Activated T-helper 17 cell treated with anti-CD3 and anti-CD28 coated beads, Interleukin-2, amount 50 U/mL, for 72 hours (primary cell): ENCODE measurements at regions not wholly inside any gene's neighbourhood (a gene's known extent, or its start where the extent isn't known, plus 50 kb on each side); places are given as distances from the start of the nearest gene placed in this dataset.

ENCODE experiments used
- ATAC-seq: fragments of 150-1000 bp; cut with Tn5 transposase; replicated peaks from 2 replicates; pipeline ENCODE4 v1.10.0; 2021; ENCODE audit warnings: mild to moderate bottlenecking, moderate library complexity
- H3K27ac Mint-ChIP-seq: one replicate; pipeline ENCODE4 v1.8.0; 2022; ENCODE audit warnings: mixed read lengths
- H3K27me3 Mint-ChIP-seq: one replicate; pipeline ENCODE4 v1.8.0; 2022; ENCODE audit warnings: mixed read lengths
- H3K36me3 Mint-ChIP-seq: one replicate; pipeline ENCODE4 v1.8.0; 2022; ENCODE audit warnings: low read depth, mild to moderate bottlenecking, mixed read lengths
- H3K4me1 Mint-ChIP-seq: one replicate; pipeline ENCODE4 v1.8.0; 2022; ENCODE audit warnings: mixed read lengths
- H3K4me3 Mint-ChIP-seq: one replicate; pipeline ENCODE4 v1.8.0; 2022; ENCODE audit warnings: mild to moderate bottlenecking, mixed read lengths
- H3K9me3 Mint-ChIP-seq: one replicate; pipeline ENCODE4 v1.8.0; 2022; ENCODE audit warnings: mixed read lengths

DNA sequence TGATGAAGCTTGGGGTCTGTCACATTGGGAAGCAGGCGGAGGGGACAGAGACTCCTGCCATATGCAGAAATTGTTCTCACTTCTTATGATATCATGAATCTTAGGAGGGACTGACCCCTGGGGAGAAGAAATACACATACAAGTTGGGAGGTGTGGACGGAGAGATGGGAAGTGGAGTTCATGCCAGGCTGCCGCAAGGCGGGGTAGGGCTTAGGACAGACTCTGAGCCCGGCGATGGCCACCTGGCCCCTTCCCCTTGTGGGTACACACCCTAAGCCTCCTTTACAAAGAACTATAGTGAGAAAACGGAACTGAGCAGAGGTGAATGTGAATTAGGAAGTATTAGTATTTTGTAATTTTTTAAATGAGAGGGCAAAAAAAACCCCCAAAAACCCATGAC, 177.0 kb upstream of the IRS2 start:
- Mint-ChIP-seq H3K4me1 (peaks cover 3% of the 10 kb centered on the region), H3K27ac (no peak overlapping the region), H3K4me3 (no peak overlapping the region), H3K27me3 (peaks cover 22% of the 10 kb centered on the region), H3K36me3 (no peaks in the 10 kb centered on the region), H3K9me3 (no peaks in the 10 kb centered on the region)
- ATAC-seq, result no peak

GRCh38 chr13:109959903-109960302, 173.5 kb upstream of the IRS2 start:
- Mint-ChIP-seq H3K27me3 (peaks cover 21% of the 10 kb centered on the region), H3K9me3 (no peaks in the 10 kb centered on the region), H3K36me3 (no peaks in the 10 kb centered on the region), H3K4me1 (peaks cover 2% of the 10 kb centered on the region), H3K27ac (no peak overlapping the region), H3K4me3 (no peak overlapping the region)
- ATAC-seq, result no peak

DNA sequence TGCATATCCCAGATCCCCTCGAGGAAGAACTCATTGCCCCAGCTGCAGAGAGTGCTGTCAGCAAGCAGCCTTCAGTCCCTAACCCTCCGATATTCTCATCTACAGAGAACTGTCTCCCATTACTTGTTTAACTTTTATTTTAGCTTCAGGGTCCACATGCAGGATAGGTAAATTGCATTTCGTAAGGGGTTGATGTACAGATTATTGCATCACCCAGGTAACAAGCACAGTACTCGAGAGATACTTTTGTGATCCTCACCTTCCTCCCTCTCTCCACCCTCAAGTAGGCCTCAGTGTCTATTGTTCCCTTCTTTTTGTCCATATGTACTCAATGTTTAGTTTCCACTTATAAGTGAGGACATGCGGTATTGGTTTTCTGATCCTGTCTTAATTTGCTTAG, 171.5 kb upstream of the IRS2 start:
- no peak overlapping the region for H3K4me3 Mint-ChIP-seq

GRCh38 chr13:109955598-109955997, 169.2 kb upstream of the IRS2 start:
- Mint-ChIP-seq H3K36me3 (no peaks in the 10 kb centered on the region), H3K9me3 (no peaks in the 10 kb centered on the region), H3K27ac (no peak overlapping the region), H3K4me3 (no peak overlapping the region), H3K4me1 (no peaks in the 10 kb centered on the region), H3K27me3 (peaks cover 4% of the 10 kb centered on the region)
- ATAC-seq, result no peak

More for the DNA sequence above, 171.5 kb upstream of the IRS2 start:
- peaks cover 9% of the 10 kb centered on the region for H3K27me3 Mint-ChIP-seq
- H3K4me1 Mint-ChIP-seq, result no peaks in the 10 kb centered on the region
- no peak for ATAC-seq
- no peaks in the 10 kb centered on the region for H3K36me3 Mint-ChIP-seq
- H3K9me3 Mint-ChIP-seq, result no peaks in the 10 kb centered on the region
- no peak overlapping the region for H3K27ac Mint-ChIP-seq

DNA sequence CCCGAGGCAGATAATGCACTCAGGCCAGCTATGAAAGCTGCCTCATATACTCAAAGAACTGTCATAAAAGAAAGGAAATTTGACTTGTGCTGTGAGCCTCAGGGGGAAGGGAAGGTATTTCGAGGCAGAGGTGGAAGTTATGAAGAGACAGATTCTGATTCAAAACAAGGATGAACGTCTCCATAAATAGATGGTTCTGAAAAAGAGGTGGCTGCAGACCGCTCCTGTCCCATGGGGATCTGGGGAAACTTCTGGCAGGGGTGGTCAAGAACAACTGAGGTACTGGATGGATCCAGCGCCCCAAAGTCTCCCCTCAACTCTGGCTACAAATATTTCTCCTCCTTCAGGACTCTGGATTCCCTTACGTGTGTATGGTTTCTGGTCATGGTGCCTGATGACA, 168.1 kb upstream of the IRS2 start:
- no peaks in the 10 kb centered on the region for H3K9me3 Mint-ChIP-seq
- H3K36me3 Mint-ChIP-seq, result no peaks in the 10 kb centered on the region

GRCh38 chr13:109951491-109951890, 165.1 kb upstream of the IRS2 start:
- H3K36me3 Mint-ChIP-seq, result no peaks in the 10 kb centered on the region
- no peaks in the 10 kb centered on the region for H3K4me1 Mint-ChIP-seq
- no peak for ATAC-seq
- H3K4me3 Mint-ChIP-seq, result no peak overlapping the region
- no peak overlapping the region for H3K27ac Mint-ChIP-seq
- H3K9me3 Mint-ChIP-seq, result no peaks in the 10 kb centered on the region
- H3K27me3 Mint-ChIP-seq, result peaks cover 5% of the 10 kb centered on the region

More for the DNA sequence above, 168.1 kb upstream of the IRS2 start:
- Mint-ChIP-seq H3K27ac (no peak overlapping the region), H3K4me1 (no peaks in the 10 kb centered on the region), H3K4me3 (no peak overlapping the region), H3K27me3 (peaks cover 4% of the 10 kb centered on the region)
- no peak for ATAC-seq

DNA sequence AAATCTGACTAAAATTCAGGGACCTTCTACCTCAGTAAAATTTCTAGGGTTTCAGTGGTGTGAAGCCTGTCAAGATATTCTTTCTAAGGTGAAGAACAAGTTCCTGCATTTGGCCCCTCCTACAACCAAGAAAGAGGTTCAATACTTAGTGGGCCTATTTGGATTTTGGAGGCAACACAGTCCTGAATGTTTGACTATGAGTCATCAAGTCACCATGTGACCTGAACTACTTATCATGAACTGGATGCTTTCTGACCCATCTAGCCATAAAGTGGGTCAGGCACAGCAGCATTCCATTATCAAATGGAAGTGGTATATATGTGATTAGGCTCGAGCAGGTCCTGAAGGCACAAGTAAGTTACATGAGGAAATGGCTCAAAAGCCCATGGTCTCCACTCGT, 163.0 kb upstream of the IRS2 start:
- Mint-ChIP-seq H3K36me3 (no peaks in the 10 kb centered on the region), H3K4me3 (no peak overlapping the region), H3K27me3 (peaks cover 10% of the 10 kb centered on the region), H3K4me1 (no peaks in the 10 kb centered on the region), H3K9me3 (no peaks in the 10 kb centered on the region), H3K27ac (no peak overlapping the region)
- ATAC-seq, result no peak

DNA sequence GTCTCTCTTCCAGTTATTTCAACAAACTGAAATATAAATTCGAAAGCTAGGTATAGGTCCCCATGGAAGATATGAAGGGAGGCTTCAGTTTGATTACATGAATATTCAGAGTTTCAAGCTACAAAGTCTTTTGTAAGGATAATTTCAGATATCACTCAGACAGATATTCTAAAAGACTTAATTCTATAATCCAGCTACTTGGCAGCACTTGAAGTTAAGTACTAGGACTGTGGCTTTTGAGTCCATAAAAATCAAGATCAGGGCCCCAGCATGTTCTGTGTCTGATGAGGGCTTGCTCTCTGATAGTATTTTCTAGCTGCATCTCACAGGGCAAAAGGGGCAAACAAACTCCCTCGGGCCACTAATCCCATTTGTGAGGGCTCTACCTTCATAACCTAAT, 160.6 kb upstream of the IRS2 start:
- Mint-ChIP-seq H3K27me3 (peaks cover 16% of the 10 kb centered on the region), H3K4me1 (no peaks in the 10 kb centered on the region), H3K4me3 (no peak overlapping the region), H3K27ac (no peak overlapping the region), H3K9me3 (no peaks in the 10 kb centered on the region), H3K36me3 (no peaks in the 10 kb centered on the region)
- ATAC-seq, result no peak

DNA sequence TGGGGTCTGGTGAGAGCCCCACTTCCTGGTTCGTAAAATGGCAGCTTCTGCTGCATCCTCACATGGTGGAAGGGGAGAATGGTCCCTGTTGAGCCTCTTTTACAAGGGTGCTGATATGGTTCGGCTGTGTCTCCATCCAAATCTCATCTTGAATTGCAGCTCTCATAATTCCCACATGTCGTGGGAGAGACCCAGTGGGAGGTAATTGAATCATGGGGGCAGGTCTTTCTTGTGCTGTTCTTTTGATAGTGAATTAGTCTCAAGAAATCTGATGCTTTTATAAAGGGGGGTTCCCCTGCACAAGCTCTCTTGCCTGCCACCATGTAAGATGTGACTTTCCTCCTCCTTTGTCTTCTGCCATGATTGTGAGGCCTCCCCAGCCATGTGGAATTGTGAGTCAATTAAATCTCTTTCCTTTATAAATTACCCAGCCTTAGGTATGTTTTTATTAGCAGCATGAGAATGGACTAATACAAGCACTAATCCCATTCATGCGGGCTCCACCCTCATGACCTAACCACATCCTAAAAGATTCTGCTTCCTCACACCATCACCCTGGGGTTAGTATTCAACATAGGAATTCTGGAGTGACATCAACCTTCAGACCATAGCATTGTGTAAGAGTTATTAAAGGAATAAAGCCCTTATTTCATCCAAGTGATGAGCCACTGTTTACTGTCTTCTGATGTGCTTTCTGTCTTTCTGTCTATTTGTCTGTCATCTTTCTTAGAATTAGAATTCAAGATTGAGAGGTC, 159.0 kb upstream of the IRS2 start:
- Mint-ChIP-seq H3K27me3 (peaks cover 16% of the 10 kb centered on the region), H3K27ac (no peak overlapping the region), H3K36me3 (no peaks in the 10 kb centered on the region), H3K4me3 (no peak overlapping the region), H3K4me1 (no peaks in the 10 kb centered on the region), H3K9me3 (no peaks in the 10 kb centered on the region)
- ATAC-seq, result no peak

DNA sequence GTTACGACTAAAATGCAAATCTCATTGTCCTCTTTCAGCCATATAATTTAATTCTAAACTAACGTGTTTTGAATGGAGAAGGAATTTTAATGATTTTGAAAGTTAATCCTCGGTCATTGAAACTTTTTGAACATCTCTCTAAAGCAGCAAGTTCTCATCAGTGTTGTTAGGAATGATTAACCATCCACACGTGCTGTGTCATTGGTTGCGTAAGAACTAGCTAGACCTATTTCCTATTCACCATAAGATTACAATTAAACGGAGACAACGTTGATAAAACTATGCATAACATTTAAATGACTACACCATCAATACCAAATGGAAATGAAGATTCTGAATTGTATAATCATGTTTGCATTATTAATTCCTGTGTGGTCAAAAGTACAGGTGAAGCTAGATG, 155.6 kb upstream of the IRS2 start:
- Mint-ChIP-seq H3K4me1 (no peaks in the 10 kb centered on the region), H3K36me3 (no peaks in the 10 kb centered on the region), H3K27ac (no peak overlapping the region), H3K9me3 (no peaks in the 10 kb centered on the region), H3K4me3 (no peak overlapping the region), H3K27me3 (peaks cover 16% of the 10 kb centered on the region)
- ATAC-seq, result no peak

DNA sequence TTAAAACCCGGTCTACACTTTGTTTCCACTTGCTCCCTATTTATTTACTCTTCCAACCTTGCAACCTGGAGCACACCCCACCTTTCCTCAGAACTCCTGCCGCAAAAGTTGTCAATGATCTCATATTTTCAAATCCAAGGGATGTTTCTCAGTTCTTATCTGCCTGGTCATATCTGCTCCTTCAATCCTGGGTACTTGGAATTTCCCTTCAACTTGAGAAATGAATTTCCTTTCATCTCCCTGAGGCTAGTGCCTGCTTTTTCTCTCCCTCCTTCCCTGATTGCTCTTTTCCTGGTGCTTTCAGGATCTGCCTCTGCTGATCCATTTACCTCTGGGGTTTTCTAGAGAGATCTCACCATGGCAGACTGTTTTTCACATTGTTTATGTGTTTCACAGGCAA, 154.8 kb upstream of the IRS2 start:
- no peaks in the 10 kb centered on the region for H3K9me3 Mint-ChIP-seq
- no peak for ATAC-seq
- no peaks in the 10 kb centered on the region for H3K4me1 Mint-ChIP-seq
- no peak overlapping the region for H3K27ac Mint-ChIP-seq
- no peaks in the 10 kb centered on the region for H3K36me3 Mint-ChIP-seq
- H3K27me3 Mint-ChIP-seq, result peaks cover 13% of the 10 kb centered on the region
- no peak overlapping the region for H3K4me3 Mint-ChIP-seq

DNA sequence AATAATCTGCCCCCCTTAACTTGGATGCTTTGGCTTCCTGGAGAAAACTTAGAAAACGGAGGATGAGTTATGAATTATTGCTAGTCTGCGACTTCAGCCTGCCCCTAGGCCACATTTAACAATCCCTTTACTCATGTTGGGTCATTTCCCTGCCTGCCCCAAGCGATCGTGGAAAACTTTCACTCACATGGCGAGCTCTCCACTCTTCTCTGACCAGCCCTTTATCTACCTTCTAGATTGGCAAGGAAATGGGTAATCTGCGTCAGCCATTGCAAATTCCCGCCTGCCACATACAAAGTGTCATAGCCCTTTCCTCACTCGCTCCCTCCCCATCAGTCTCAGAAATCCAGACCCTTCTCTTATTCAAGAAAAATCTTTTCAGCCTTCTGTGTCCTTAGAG, 154.3 kb upstream of the IRS2 start:
- no peak overlapping the region for H3K27ac Mint-ChIP-seq
- H3K27me3 Mint-ChIP-seq, result peaks cover 11% of the 10 kb centered on the region
- H3K9me3 Mint-ChIP-seq, result no peaks in the 10 kb centered on the region
- no peaks in the 10 kb centered on the region for H3K4me1 Mint-ChIP-seq
- no peak overlapping the region for H3K4me3 Mint-ChIP-seq
- no peaks in the 10 kb centered on the region for H3K36me3 Mint-ChIP-seq
- ATAC-seq, result no peak

DNA sequence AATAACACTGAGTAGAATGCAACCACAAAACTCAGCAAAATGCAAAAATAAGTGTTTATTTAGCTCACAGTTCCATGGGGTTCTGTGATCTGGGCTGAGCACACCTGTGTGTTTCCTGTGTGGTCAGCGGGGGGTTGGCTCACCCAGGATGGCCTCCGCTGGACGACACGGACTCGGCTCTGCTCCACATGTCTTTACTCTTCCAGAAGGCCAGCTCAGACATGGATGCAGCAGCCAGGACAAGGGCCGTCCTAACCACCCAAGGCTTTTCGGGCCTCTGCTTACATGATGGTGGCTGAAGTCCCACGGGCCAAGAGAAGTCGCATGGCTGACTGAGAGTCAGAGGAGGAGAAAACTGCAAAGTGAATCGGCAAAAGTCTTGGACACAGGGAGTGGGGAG, 153.5 kb upstream of the IRS2 start:
- Mint-ChIP-seq H3K4me3 (no peak overlapping the region), H3K27ac (no peak overlapping the region), H3K27me3 (peaks cover 11% of the 10 kb centered on the region), H3K36me3 (no peaks in the 10 kb centered on the region), H3K4me1 (no peaks in the 10 kb centered on the region), H3K9me3 (no peaks in the 10 kb centered on the region)
- no peak for ATAC-seq

DNA sequence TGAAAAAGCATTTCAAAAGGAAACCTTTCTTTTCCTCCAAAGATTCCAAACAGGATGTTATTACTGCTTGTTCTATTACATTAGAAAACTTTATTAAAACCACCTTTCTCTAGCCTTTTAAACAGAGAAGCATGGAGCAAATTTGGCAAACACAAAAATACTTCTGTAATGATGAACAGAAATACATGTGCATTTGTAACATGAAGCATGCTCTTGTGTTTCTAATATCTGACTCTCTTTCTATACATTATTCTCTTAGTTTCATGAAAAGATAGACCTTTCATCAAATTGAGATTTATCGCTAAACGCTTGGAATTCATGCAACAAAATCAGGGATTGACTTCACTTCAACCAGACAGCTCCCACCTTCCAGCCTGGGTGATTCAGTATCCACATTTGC, 152.8 kb upstream of the IRS2 start:
- ATAC-seq, result no peak
- no peaks in the 10 kb centered on the region for H3K36me3 Mint-ChIP-seq
- H3K9me3 Mint-ChIP-seq, result peaks cover 5% of the 10 kb centered on the region
- no peaks in the 10 kb centered on the region for H3K4me1 Mint-ChIP-seq
- no peak overlapping the region for H3K27ac Mint-ChIP-seq
- H3K4me3 Mint-ChIP-seq, result no peak overlapping the region
- H3K27me3 Mint-ChIP-seq, result peaks cover 13% of the 10 kb centered on the region

- ATAC-seq, result no peak
- Mint-ChIP-seq H3K4me1 (no peaks in the 10 kb centered on the region), H3K27me3 (peaks cover 8% of the 10 kb centered on the region), H3K9me3 (peaks cover 5% of the 10 kb centered on the region), H3K4me3 (no peak overlapping the region), H3K27ac (no peak overlapping the region), H3K36me3 (no peaks in the 10 kb centered on the region)
Measured at GRCh38 chr13:109938255-109938936, 152.0 kb upstream of the IRS2 start.
